IMR-90 (cell line): ENCODE measurements at regions not wholly inside any gene's neighbourhood (a gene's known extent, or its start where the extent isn't known, plus 50 kb on each side); places are given as distances from the start of the nearest gene placed in this dataset.

Source experiments
- ATAC-seq: fragments of 200-7000 bp; cut with Tn5 transposase; 2 replicates; pipeline ENCODE4 v1.9.1; 2020; ENCODE audit warnings: low read depth, mild to moderate bottlenecking, moderate library complexity
- BruUV-seq: library from RNA; stranded (reverse); fragments of 400-500 nt; replicated peaks from 2 replicates; lab custom pipeline; 2021; lab: Mats Ljungman, UMichigan
- CTCF ChIA-PET: fragments of 300-600 bp; formaldehyde crosslinking; extraction: SDS; loops from one replicate; lab custom pipeline; 2021; ENCODE audit warnings: antibody characterized with exemption; lab: Yijun Ruan, JAX
- POLR2A ChIA-PET: fragments of 300-600 bp; sonication (Branson Sonifier 250); formaldehyde crosslinking; loops from one replicate; lab custom pipeline; 2022; ENCODE audit warnings: antibody characterized with exemption; ENCODE audit not compliant: unreplicated experiment; lab: Charles Lee
- DNase-seq: peaks from one replicate; pipeline ENCODE4 v3.0.0; 2013
- H2AFZ ChIP-seq: replicated peaks from 2 replicates; pipeline ENCODE3; 2013; ENCODE audit warnings: low read length, mild to moderate bottlenecking; ENCODE audit not compliant: poor library complexity
- H2AK5ac ChIP-seq: 2 replicates; pipeline ENCODE4 v1.6.1; 2013; ENCODE audit warnings: low read depth, low read length, inconsistent platforms
- H2AK9ac ChIP-seq: replicated peaks from 2 replicates; pipeline ENCODE3; 2013; ENCODE audit warnings: mild to moderate bottlenecking, low read depth, low read length, moderate library complexity; ENCODE audit not compliant: poor library complexity
- H2BK120ac ChIP-seq: 2 replicates; pipeline ENCODE4 v1.6.1; 2013; ENCODE audit warnings: low read depth, low read length, inconsistent platforms
- H2BK15ac ChIP-seq: 3 replicates; pipeline ENCODE4 v1.6.1; 2013; ENCODE audit warnings: low read depth, low read length, inconsistent platforms
- H2BK20ac ChIP-seq: 2 replicates; pipeline ENCODE4 v1.6.1; 2013; ENCODE audit warnings: low read depth, mild to moderate bottlenecking, inconsistent platforms, low read length, moderate library complexity
- H2BK5ac ChIP-seq: 2 replicates; pipeline ENCODE4 v1.6.1; 2013; ENCODE audit warnings: mild to moderate bottlenecking, low read depth, low read length, inconsistent platforms; ENCODE audit not compliant: poor library complexity, severe bottlenecking
- H3K14ac ChIP-seq: replicated peaks from 2 replicates; pipeline ENCODE4 v1.6.1; 2013; ENCODE audit warnings: low read depth, low read length, inconsistent platforms
- H3K18ac ChIP-seq: 2 replicates; pipeline ENCODE4 v1.6.1; 2013; ENCODE audit warnings: low read depth, low read length, control low read depth
- H3K23ac ChIP-seq: 2 replicates; pipeline ENCODE4 v1.6.1; 2013; ENCODE audit warnings: low read depth, low read length, inconsistent platforms
- H3K27ac ChIP-seq: 2 replicates; pipeline ENCODE4 v1.5.1; 2013; ENCODE audit warnings: mild to moderate bottlenecking, control low read depth, low read length; ENCODE audit not compliant: insufficient read depth
- H3K27me3 ChIP-seq: 2 replicates; pipeline ENCODE4 v1.6.1; 2013; ENCODE audit warnings: low read length; ENCODE audit not compliant: control insufficient read depth, insufficient read depth
- H3K36me3 ChIP-seq: 2 replicates; pipeline ENCODE4 v1.6.1; 2013; ENCODE audit warnings: low read length, mixed read lengths; ENCODE audit not compliant: control insufficient read depth, insufficient read depth
- H3K4ac ChIP-seq: 2 replicates; pipeline ENCODE4 v1.6.1; 2013; ENCODE audit warnings: low read depth, low read length, inconsistent platforms
- H3K4me1 ChIP-seq: 2 replicates; pipeline ENCODE4 v1.6.1; 2013; ENCODE audit warnings: low read length, mixed read lengths; ENCODE audit not compliant: control insufficient read depth, insufficient read depth
- H3K4me2 ChIP-seq: 2 replicates; pipeline ENCODE4 v1.6.1; 2013; ENCODE audit warnings: low read depth, mild to moderate bottlenecking, control low read depth, low read length, moderate library complexity
- H3K4me3 ChIP-seq: 2 replicates; pipeline ENCODE4 v1.5.1; 2013; ENCODE audit warnings: low read depth, mild to moderate bottlenecking, control low read depth, low read length, moderate library complexity; ENCODE audit not compliant: insufficient read depth
- H3K56ac ChIP-seq: 2 replicates; pipeline ENCODE4 v1.6.1; 2013; ENCODE audit warnings: low read length, inconsistent platforms; ENCODE audit not compliant: insufficient read depth; ENCODE audit errors: extremely low read depth
- H3K79me1 ChIP-seq, 2 experiments: 2 replicates each; pipeline ENCODE4 v1.6.1; 2013; ENCODE audit warnings: low read length in 2 of 2, inconsistent platforms in 1 of 2, low read depth in 1 of 2
- H3K9ac ChIP-seq: 2 replicates; pipeline ENCODE4 v1.6.1; 2013; ENCODE audit warnings: low read depth, low read length, control low read depth
- H3K9me1 ChIP-seq: 2 replicates; pipeline ENCODE4 v1.6.1; 2013; ENCODE audit warnings: low read length, inconsistent platforms; ENCODE audit not compliant: insufficient read depth
- H3K9me3 ChIP-seq: 2 replicates; pipeline ENCODE4 v1.6.1; 2013; ENCODE audit warnings: low read length; ENCODE audit not compliant: control insufficient read depth, insufficient read depth
- H4K20me1 ChIP-seq: 2 replicates; pipeline ENCODE4 v1.6.1; 2013; ENCODE audit warnings: low read length, inconsistent platforms; ENCODE audit not compliant: insufficient read depth
- H4K5ac ChIP-seq: 2 replicates; pipeline ENCODE4 v1.6.1; 2013; ENCODE audit warnings: mild to moderate bottlenecking, low read depth, low read length, control low read depth
- H4K8ac ChIP-seq, 2 experiments: 2 replicates each; pipeline ENCODE4 v1.6.1; 2013; ENCODE audit warnings: low read depth in 2 of 2, low read length in 2 of 2, control low read depth in 1 of 2, inconsistent platforms in 1 of 2
- H4K91ac ChIP-seq: 2 replicates; pipeline ENCODE4 v1.6.1; 2013; ENCODE audit warnings: low read depth, low read length, inconsistent platforms; ENCODE audit not compliant: insufficient read depth
- BHLHE40 ChIP-seq: fragments of 150-350 bp; IDR thresholded peaks from 2 replicates; pipeline ENCODE4 v1.6.1; 2016; ENCODE audit warnings: mild to moderate bottlenecking, low read depth, low read length
- CEBPB ChIP-seq: IDR thresholded peaks from 2 replicates; pipeline ENCODE4 v1.6.1; 2012; ENCODE audit warnings: low read depth, low read length, improper control_type of control experiment
- CHD1 ChIP-seq: IDR thresholded peaks from 2 replicates; pipeline ENCODE4 v1.6.1; 2012; ENCODE audit warnings: low read depth, low read length, improper control_type of control experiment
- FOS ChIP-seq: fragments of 150-350 bp; IDR thresholded peaks from 2 replicates; pipeline ENCODE4 v1.6.1; 2016; ENCODE audit warnings: low read depth, low read length
- MAFK ChIP-seq: IDR thresholded peaks from 2 replicates; pipeline ENCODE4 v1.6.1; 2012; ENCODE audit warnings: low read depth, low read length, improper control_type of control experiment
- MAZ ChIP-seq: IDR thresholded peaks from 2 replicates; pipeline ENCODE4 v1.6.1; 2012; ENCODE audit warnings: low read depth, mild to moderate bottlenecking, low read length, improper control_type of control experiment, moderate library complexity, borderline replicate concordance
- MXI1 ChIP-seq: IDR thresholded peaks from 2 replicates; pipeline ENCODE4 v1.6.1; 2012; ENCODE audit warnings: low read depth, mild to moderate bottlenecking, low read length, moderate library complexity, borderline replicate concordance
- NFE2L2 ChIP-seq: fragments of 150-350 bp; IDR thresholded peaks from 2 replicates; pipeline ENCODE4 v1.6.1; 2016; ENCODE audit warnings: low read depth, mild to moderate bottlenecking, low read length
- POLR2A ChIP-seq: IDR thresholded peaks from 2 replicates; pipeline ENCODE4 v1.6.1; 2012; ENCODE audit warnings: mild to moderate bottlenecking, low read depth, low read length
- RAD21 ChIP-seq: IDR thresholded peaks from 2 replicates; pipeline ENCODE4 v1.6.1; 2012; ENCODE audit warnings: low read length, improper control_type of control experiment
- RCOR1 ChIP-seq: IDR thresholded peaks from 2 replicates; pipeline ENCODE4 v1.6.1; 2012; ENCODE audit warnings: mild to moderate bottlenecking, low read length, improper control_type of control experiment; ENCODE audit not compliant: insufficient replicate concordance
- RFX5 ChIP-seq: IDR thresholded peaks from 2 replicates; pipeline ENCODE4 v1.8.0; 2012; ENCODE audit warnings: low read depth, mild to moderate bottlenecking, low read length, moderate library complexity
- SMC3 ChIP-seq: fragments of 150-350 bp; IDR thresholded peaks from 2 replicates; pipeline ENCODE4 v1.6.1; 2016; ENCODE audit warnings: low read depth, mild to moderate bottlenecking, antibody characterized with exemption, low read length, moderate library complexity
- USF2 ChIP-seq: fragments of 150-350 bp; IDR thresholded peaks from 2 replicates; pipeline ENCODE4 v1.6.1; 2017; ENCODE audit warnings: mild to moderate bottlenecking, antibody characterized with exemption, low read length, low read depth
- WGBS, 2 experiments: methylation state at CpG; one replicate each; pipeline versions ENCODE4 v1.1.5 to v1.1.7; 2013; ENCODE audit warnings: missing lambda C conversion rate in 2 of 2; ENCODE audit not compliant: insufficient read length in 1 of 2; ENCODE audit errors: extremely low coverage in 2 of 2; 5-methylcytosine and 5-hydroxymethylcytosine counted together
- dilution Hi-C: fragments of 300-500 bp; cut with HindIII; formaldehyde crosslinking; loops from one replicate; pipeline ENCODE4 v1.14.3; 2018; ENCODE audit warnings: low sequenced_read_pairs; ENCODE audit not compliant: unreplicated experiment
- in situ Hi-C: fragments of 300-500 bp; cut with MboI; formaldehyde crosslinking; loops from 3 replicates; pipeline ENCODE4 v1.14.3; 2019; ENCODE audit warnings: low sequenced_read_pairs, inconsistent platforms, mixed read lengths
- intact Hi-C: fragments of 100-400 bp; cut with micrococcal nuclease; formaldehyde crosslinking; loops from 2 replicates; pipeline ENCODE4 v1.10.0; 2022
- TF ChIP-seq, protein P1 (sequence below): conservative IDR thresholded peaks from 2 replicates; pipeline ENCODE4 v1.5.1; 2012; ENCODE audit warnings: mild to moderate bottlenecking, low read depth, low read length, improper control_type of control experiment
- TF ChIP-seq, protein P2 (sequence below): fragments of 150-350 bp; IDR thresholded peaks from 2 replicates; pipeline ENCODE4 v1.6.1; 2016; ENCODE audit warnings: low read depth, mild to moderate bottlenecking, low read length, moderate library complexity, borderline replicate concordance

- no peaks in the 10 kb centered on the region for H3K36me3 ChIP-seq
- no peak overlapping the region for H2BK15ac ChIP-seq
- H3K9ac ChIP-seq = no peak overlapping the region
- H3K4me2 ChIP-seq = no peak overlapping the region
- no peak overlapping the region for H2BK120ac ChIP-seq
- H2AK5ac ChIP-seq = no peak overlapping the region
- H3K79me1 ChIP-seq = no peaks in the 10 kb centered on the region
- no peak overlapping the region for H2BK5ac ChIP-seq
- no peak overlapping the region for H3K27ac ChIP-seq
- ATAC-seq = no peak
- no peak for TF ChIP-seq RAD21
- TF ChIP-seq RFX5 = no peak
- no peak for TF ChIP-seq CEBPB
- no peak for TF ChIP-seq POLR2A
- no peak for TF ChIP-seq MXI1
- TF ChIP-seq, protein P1, sequence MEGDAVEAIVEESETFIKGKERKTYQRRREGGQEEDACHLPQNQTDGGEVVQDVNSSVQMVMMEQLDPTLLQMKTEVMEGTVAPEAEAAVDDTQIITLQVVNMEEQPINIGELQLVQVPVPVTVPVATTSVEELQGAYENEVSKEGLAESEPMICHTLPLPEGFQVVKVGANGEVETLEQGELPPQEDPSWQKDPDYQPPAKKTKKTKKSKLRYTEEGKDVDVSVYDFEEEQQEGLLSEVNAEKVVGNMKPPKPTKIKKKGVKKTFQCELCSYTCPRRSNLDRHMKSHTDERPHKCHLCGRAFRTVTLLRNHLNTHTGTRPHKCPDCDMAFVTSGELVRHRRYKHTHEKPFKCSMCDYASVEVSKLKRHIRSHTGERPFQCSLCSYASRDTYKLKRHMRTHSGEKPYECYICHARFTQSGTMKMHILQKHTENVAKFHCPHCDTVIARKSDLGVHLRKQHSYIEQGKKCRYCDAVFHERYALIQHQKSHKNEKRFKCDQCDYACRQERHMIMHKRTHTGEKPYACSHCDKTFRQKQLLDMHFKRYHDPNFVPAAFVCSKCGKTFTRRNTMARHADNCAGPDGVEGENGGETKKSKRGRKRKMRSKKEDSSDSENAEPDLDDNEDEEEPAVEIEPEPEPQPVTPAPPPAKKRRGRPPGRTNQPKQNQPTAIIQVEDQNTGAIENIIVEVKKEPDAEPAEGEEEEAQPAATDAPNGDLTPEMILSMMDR = no peak
- TF ChIP-seq SMC3 = no peak
- no peak for TF ChIP-seq BHLHE40
- no peak for TF ChIP-seq MAZ
- TF ChIP-seq, protein P2, sequence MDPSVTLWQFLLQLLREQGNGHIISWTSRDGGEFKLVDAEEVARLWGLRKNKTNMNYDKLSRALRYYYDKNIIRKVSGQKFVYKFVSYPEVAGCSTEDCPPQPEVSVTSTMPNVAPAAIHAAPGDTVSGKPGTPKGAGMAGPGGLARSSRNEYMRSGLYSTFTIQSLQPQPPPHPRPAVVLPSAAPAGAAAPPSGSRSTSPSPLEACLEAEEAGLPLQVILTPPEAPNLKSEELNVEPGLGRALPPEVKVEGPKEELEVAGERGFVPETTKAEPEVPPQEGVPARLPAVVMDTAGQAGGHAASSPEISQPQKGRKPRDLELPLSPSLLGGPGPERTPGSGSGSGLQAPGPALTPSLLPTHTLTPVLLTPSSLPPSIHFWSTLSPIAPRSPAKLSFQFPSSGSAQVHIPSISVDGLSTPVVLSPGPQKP = no peak
- no peak for TF ChIP-seq RCOR1
- TF ChIP-seq USF2 = no peak
- no peak for TF ChIP-seq MAFK
- no peak for TF ChIP-seq FOS
- no peak for TF ChIP-seq CHD1
- no peak for TF ChIP-seq NFE2L2
- H3K4me3 ChIP-seq = no peak overlapping the region
- H4K5ac ChIP-seq = no peak overlapping the region
- no peak overlapping the region for H4K8ac ChIP-seq
- CTCF ChIA-PET = no interaction called here
- H3K56ac ChIP-seq = no peak overlapping the region
- H4K20me1 ChIP-seq = no peaks in the 10 kb centered on the region
- H4K91ac ChIP-seq = no peak overlapping the region
- POLR2A ChIA-PET = no interaction called here
- no peak overlapping the region for H2BK20ac ChIP-seq
- intact Hi-C loops (loop anchor here (5.0 kb wide), 1 partner anchor 86 kb away; no protein-coding TSS in a partner anchor), in situ Hi-C loops (no loop called here), dilution Hi-C loops (no loop called here)
- H3K14ac ChIP-seq = no peak overlapping the region
- H2AFZ ChIP-seq = no peak overlapping the region
- DNase-seq = no peak
- no peaks in the 10 kb centered on the region for H3K9me1 ChIP-seq
- H2AK9ac ChIP-seq = no peak overlapping the region
- H3K9me3 ChIP-seq = no peaks in the 10 kb centered on the region
- H3K4me1 ChIP-seq = peaks cover 3% of the 10 kb centered on the region; the same call in 1 of the 2 replicates
- no TSS peak for BruUV-seq
- no peaks in the 10 kb centered on the region for H3K27me3 ChIP-seq
- H3K23ac ChIP-seq = no peak overlapping the region
- no peak overlapping the region for H3K4ac ChIP-seq
- 61% methylated on average over 2 of the region's 7 CpGs; no CpG with 5 or more reads in 1 of the 2 experiments for WGBS, 2 experiments
- no peak overlapping the region for H3K18ac ChIP-seq
Observed at GRCh38 chr5:167631191-167631590, 660.3 kb upstream of the WWC1 start.
